Esophagus squamous epithelium (tissue), 4 donors: ENCODE measurements at regions not wholly inside any gene's neighbourhood (a gene's known extent, or its start where the extent isn't known, plus 50 kb on each side); places are given as distances from the start of the nearest gene placed in this dataset.

Experiments
- CTCF ChIP-seq, 6 experiments: fragments of 450-650 bp in 4 of 6; fragments of 200-600 bp in 2 of 6; sonication (generic) in 2 of 6; IDR thresholded peaks; one replicate each; pipeline ENCODE4 v1.5.1; 2016 to 2019; ENCODE audit warnings: antibody characterized with exemption in 6 of 6, mild to moderate bottlenecking in 4 of 6, moderate library complexity in 4 of 6
- POLR2A ChIP-seq, 4 donors: fragments of 450-650 bp; IDR thresholded peaks; one replicate each; pipeline ENCODE4 v1.6.1; 2017; ENCODE audit warnings: antibody characterized with exemption in 4 of 4, mild to moderate bottlenecking in 4 of 4, moderate library complexity in 3 of 4

- TF ChIP-seq CTCF (IDR thresholded peaks at IDR 0.05) = no peak
- no peak for TF ChIP-seq POLR2A (IDR thresholded peaks at IDR 0.05)
Measured at GRCh38 chr5:44605926-44606325, 202.8 kb upstream of the MRPS30 start.
